Retinal pigment epithelial cell (primary cell): ENCODE measurements at regions not wholly inside any gene's neighbourhood (a gene's known extent, or its start where the extent isn't known, plus 50 kb on each side); places are given as distances from the start of the nearest gene placed in this dataset.

Source experiments
- DNase-seq: peaks from one replicate; pipeline ENCODE4 v3.0.0-alpha.2; 2010; ENCODE audit warnings: low read depth
- H3K4me3 ChIP-seq: 2 replicates; pipeline ENCODE4 v1.5.1; 2011; ENCODE audit warnings: mild to moderate bottlenecking, low read length, control low read depth, moderate library complexity
- CTCF ChIP-seq: conservative IDR thresholded peaks from 2 replicates; pipeline ENCODE4 v1.5.1; 2011; ENCODE audit warnings: low read depth, low read length, control low read depth, inconsistent platforms

GRCh38 chr10:132479024-132479602, 58.5 kb upstream of the INPP5A start:
- no peak overlapping the region for H3K4me3 ChIP-seq
- no peak for TF ChIP-seq CTCF
- no peak for DNase-seq

- no peak for TF ChIP-seq CTCF
- no peak overlapping the region for H3K4me3 ChIP-seq
- DNase-seq, result no peak
Observed at GRCh38 chr10:132479603-132480221, 57.9 kb upstream of the INPP5A start.

GRCh38 chr10:132480356-132480755, 57.2 kb upstream of the INPP5A start:
- no peak overlapping the region for H3K4me3 ChIP-seq
- TF ChIP-seq CTCF, result no peak
- DNase-seq, result no peak

- no peak overlapping the region for H3K4me3 ChIP-seq
- TF ChIP-seq CTCF, result no peak
- DNase-seq, result no peak
Observed at GRCh38 chr10:132481690-132482089, 55.9 kb upstream of the INPP5A start.

GRCh38 chr10:132482090-132482800, 55.3 kb upstream of the INPP5A start:
- no peak overlapping the region for H3K4me3 ChIP-seq
- no peak for TF ChIP-seq CTCF
- DNase-seq, result peak; percentile 75

- TF ChIP-seq CTCF, result no peak
- H3K4me3 ChIP-seq, result no peak overlapping the region
- DNase-seq, result no peak
Observed at GRCh38 chr10:132483394-132483793, 54.2 kb upstream of the INPP5A start.

GRCh38 chr10:132484922-132485321, 52.7 kb upstream of the INPP5A start:
- H3K4me3 ChIP-seq, result no peak overlapping the region
- TF ChIP-seq CTCF, result no peak
- no peak for DNase-seq
